ENCODE measurements at regions not wholly inside any gene's neighbourhood (a gene's known extent, or its start where the extent isn't known, plus 50 kb on each side); places are given as distances from the start of the nearest gene placed in this dataset.

DNA sequence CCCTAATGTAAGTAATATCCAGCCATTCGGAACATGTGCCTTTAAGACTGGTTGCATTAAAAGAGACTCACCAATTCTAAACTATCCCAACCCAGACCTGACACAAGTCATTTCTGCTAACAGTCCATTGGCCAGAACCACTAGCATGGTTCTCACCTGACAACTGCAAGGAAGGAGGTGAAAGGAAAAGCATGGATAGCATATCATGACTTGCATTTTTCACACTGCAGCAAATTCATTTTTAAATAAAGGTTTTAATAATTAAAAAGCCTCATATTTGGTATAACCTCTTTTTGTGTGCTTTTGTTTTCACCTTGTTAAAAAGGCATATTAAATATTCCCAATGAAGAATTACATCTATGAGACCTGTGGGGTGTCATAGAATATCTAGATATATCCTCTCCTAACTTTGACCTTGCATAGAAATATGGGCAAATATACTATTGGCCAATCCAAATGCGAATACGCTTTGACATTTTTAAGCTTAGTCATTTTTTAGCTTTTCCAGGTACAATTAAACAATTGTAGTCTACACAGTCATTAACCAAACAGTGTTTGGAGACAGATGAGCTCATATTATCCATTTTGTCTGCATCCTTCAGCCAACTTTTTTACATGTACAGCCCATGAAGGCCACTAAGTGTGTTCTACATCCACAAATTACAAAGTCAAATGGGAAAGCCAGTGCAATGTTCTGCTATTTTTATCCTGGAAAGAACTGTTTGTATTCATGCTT, 295.3 kb downstream of the PDGFC start:
- Histone ChIP-seq H3K4me1 (ENCODE audit: control insufficient read depth, insufficient read depth, low read length) (no peaks in the 10 kb centered on the region), H3K27ac (ENCODE audit: low read length) (no peak overlapping the region), H3K4me3 (ENCODE audit: low read length) (no peak overlapping the region), H3K27me3 (ENCODE audit: control insufficient read depth, insufficient read depth) (no peaks in the 10 kb centered on the region), H3K9me3 (ENCODE audit: control insufficient read depth, low read length) (no peaks in the 10 kb centered on the region)
- DNase-seq (no peak), ATAC-seq (no peak)
- intact Hi-C loops (cut with DNase I) = no loop called here
- WGBS = 96% methylated on average over 3 of the region's 3 CpGs

DNA sequence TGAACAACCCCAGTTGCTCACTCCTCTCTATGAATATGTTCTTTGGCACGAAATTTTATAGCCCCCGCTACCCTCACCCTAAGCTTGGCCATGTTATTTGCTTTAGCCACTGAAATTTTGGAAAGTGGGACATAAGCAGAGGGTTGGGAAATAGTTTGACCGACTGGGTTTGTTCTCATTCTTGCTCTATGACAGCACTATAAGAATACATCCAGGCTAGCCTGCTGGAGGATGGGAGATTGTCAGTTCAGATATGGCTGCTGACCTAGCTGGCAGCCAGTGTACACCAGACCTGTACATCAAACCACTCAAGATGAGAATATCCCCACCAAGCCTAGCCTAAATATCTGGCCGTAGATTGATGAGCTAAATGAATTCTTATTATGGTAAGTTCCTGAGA, 298.1 kb downstream of the PDGFC start:
- intact Hi-C loops (cut with DNase I) = no loop called here
- no peak for DNase-seq
- no peaks in the 10 kb centered on the region for H3K4me1 ChIP-seq (ENCODE audit: control insufficient read depth, insufficient read depth, low read length)
- H3K27me3 ChIP-seq (ENCODE audit: control insufficient read depth, insufficient read depth) = no peaks in the 10 kb centered on the region
- no peaks in the 10 kb centered on the region for H3K9me3 ChIP-seq (ENCODE audit: control insufficient read depth, low read length)
- no peak overlapping the region for H3K4me3 ChIP-seq (ENCODE audit: low read length)
- H3K27ac ChIP-seq (ENCODE audit: low read length) = no peak overlapping the region
- WGBS = 73% methylated on average over 4 of the region's 4 CpGs
- no peak for ATAC-seq

DNA sequence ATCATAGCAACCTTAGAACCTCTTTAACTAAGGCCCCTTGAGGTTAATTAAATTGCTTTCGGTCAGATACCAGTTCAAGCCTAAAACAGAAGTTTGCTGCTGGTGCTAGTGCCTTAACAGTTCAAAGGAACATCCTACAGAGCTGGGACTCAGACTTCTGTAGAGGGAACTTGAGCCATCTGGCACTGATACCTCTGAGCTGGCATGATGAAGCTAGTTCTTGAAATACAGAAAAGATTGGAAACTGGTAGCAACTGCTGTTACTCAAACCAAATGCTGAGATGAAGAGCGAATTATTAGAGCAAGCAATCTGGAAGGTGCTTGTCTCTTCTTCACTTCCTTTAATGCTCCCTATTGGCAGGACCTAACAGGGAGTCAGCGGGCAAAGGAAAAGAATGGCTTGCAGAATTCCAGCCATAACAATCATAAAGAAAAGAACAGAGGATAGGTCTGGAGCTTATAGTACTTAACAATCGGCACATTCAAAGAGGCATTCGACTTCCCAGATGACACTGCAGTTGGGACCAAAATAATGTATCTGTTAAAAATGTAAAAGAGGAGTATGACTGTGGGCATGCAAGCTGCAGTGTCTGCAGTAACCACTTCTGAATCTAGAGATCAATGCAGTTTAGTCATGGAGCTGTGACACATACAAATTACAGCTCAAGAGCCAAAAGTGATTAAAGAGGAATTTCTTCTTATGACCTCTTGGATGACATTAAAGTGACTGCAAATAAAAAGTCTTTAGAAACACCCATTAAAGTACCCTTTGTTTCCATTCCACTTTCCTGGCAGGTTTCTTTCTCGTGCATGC, 298.9 kb downstream of the PDGFC start:
- intact Hi-C loops (cut with DNase I) = no loop called here
- H3K4me3 ChIP-seq (ENCODE audit: low read length) = no peak overlapping the region
- DNase-seq (no peak), ATAC-seq (no peak)
- no peaks in the 10 kb centered on the region for H3K27me3 ChIP-seq (ENCODE audit: control insufficient read depth, insufficient read depth)
- no peaks in the 10 kb centered on the region for H3K9me3 ChIP-seq (ENCODE audit: control insufficient read depth, low read length)
- no peaks in the 10 kb centered on the region for H3K4me1 ChIP-seq (ENCODE audit: control insufficient read depth, insufficient read depth, low read length)
- WGBS = 51% methylated on average over 6 of the region's 6 CpGs
- H3K27ac ChIP-seq (ENCODE audit: low read length) = no peak overlapping the region

DNA sequence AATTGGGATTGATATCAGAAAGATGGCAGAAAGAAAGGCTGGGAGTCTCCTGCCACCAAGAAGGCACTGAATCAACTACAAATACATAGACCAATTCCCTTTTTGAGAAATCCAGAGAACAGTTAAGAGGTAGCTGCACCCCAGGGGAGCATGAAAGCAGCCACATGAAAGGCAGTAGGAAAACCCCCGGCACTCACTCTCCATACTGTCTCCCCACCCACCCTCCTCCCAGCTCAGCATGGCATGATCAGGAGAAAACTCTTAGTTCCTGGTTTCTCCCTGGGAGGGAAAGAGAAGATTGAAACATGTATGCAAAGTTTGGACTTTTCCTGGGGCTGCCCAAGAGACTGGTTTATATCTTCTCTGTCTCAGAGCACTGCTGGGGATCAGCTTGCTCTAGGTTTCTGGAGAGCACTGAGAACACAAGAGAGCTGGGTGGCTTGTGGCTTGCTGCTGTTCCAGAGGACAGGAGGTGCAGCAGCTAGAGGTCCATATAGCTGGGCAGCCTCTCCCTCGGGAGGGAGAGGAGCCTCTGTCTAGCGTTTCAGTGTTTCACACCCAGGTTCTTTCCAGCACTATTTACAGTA, 305.7 kb downstream of the PDGFC start:
- ATAC-seq = no peak
- WGBS = 69% methylated on average over 3 of the region's 3 CpGs
- no peaks in the 10 kb centered on the region for H3K9me3 ChIP-seq (ENCODE audit: control insufficient read depth, low read length)
- intact Hi-C loops (cut with DNase I) = no loop called here
- no peaks in the 10 kb centered on the region for H3K4me1 ChIP-seq (ENCODE audit: control insufficient read depth, insufficient read depth, low read length)
- no peaks in the 10 kb centered on the region for H3K27me3 ChIP-seq (ENCODE audit: control insufficient read depth, insufficient read depth)
- no peak overlapping the region for H3K27ac ChIP-seq (ENCODE audit: low read length)
- no peak overlapping the region for H3K4me3 ChIP-seq (ENCODE audit: low read length)
- DNase-seq = no peak

DNA sequence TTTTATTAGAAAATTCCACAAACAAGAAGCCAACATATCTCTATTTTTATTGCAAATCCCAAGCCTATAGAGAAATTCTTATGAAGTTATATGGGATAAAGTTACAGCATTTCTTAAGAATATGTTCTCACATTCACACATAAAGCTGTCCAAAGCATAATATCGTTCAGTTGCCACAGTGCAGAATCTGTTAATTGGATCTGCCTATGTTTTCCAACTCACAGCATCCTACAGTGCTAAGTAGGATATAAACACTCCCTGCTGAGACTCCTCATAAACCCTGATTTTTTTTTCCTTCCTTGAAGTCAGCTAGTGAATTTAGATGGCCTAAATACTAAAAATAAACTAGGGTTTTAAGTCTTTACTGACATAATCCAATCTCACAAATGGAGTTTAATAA, 307.9 kb downstream of the PDGFC start:
- ATAC-seq = no peak
- Histone ChIP-seq H3K4me1 (ENCODE audit: control insufficient read depth, insufficient read depth, low read length) (no peaks in the 10 kb centered on the region), H3K27me3 (ENCODE audit: control insufficient read depth, insufficient read depth) (no peaks in the 10 kb centered on the region), H3K4me3 (ENCODE audit: low read length) (no peak overlapping the region), H3K27ac (ENCODE audit: low read length) (no peak overlapping the region), H3K9me3 (ENCODE audit: control insufficient read depth, low read length) (no peaks in the 10 kb centered on the region)
- no peak for DNase-seq
- WGBS = 42% methylated on average over 1 of the region's 1 CpG
- intact Hi-C loops (cut with DNase I) = no loop called here

DNA sequence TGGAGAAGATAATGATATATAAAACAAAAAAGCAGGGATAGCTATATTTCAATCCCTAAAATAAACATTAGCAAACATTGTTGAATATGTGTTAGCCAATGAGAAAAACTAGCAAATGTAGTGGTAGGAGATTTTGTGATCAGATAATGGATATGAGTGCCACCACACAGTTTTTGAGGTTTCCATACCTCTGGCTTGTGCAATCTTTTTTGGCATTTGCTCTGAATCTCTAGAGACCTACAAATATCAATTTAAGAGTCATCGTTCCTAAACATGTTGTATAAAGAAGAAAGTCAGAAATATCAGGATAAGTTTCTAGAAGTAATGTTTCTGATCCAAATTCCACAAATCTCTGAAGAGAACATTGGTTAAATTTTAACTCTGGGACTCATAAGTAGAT, 308.7 kb downstream of the PDGFC start:
- H3K27ac ChIP-seq (ENCODE audit: low read length) = no peak overlapping the region
- 66% methylated on average over 1 of the region's 1 CpG for WGBS
- H3K27me3 ChIP-seq (ENCODE audit: control insufficient read depth, insufficient read depth) = no peaks in the 10 kb centered on the region
- no peak overlapping the region for H3K4me3 ChIP-seq (ENCODE audit: low read length)
- no peaks in the 10 kb centered on the region for H3K9me3 ChIP-seq (ENCODE audit: control insufficient read depth, low read length)
- intact Hi-C loops (cut with DNase I) = no loop called here
- DNase-seq = no peak
- no peaks in the 10 kb centered on the region for H3K4me1 ChIP-seq (ENCODE audit: control insufficient read depth, insufficient read depth, low read length)
- no peak for ATAC-seq

DNA sequence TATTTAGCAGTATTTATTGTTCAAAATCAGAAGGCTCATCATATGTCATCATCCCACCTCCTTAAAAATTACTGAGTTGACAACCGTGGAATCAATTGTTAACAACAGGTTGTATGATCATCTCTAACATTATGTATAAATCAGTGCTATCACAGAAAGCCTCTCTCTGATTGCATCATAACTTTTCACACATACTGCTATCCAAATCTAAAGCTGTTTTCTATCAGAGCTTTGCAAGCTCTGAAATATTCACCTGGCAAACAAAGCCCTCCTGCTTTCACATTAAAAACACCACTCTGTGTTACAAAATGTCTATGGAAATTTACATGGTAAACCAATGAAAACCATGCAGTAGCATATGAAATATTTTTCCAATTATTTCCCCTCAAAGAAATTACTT, 310.0 kb downstream of the PDGFC start:
- Histone ChIP-seq H3K27ac (ENCODE audit: low read length) (no peak overlapping the region), H3K4me3 (ENCODE audit: low read length) (no peak overlapping the region), H3K9me3 (ENCODE audit: control insufficient read depth, low read length) (no peaks in the 10 kb centered on the region), H3K4me1 (ENCODE audit: control insufficient read depth, insufficient read depth, low read length) (no peaks in the 10 kb centered on the region), H3K27me3 (ENCODE audit: control insufficient read depth, insufficient read depth) (no peaks in the 10 kb centered on the region)
- DNase-seq (no peak), ATAC-seq (no peak)
- intact Hi-C loops (cut with DNase I) = no loop called here
- WGBS = 81% methylated on average over 1 of the region's 1 CpG

DNA sequence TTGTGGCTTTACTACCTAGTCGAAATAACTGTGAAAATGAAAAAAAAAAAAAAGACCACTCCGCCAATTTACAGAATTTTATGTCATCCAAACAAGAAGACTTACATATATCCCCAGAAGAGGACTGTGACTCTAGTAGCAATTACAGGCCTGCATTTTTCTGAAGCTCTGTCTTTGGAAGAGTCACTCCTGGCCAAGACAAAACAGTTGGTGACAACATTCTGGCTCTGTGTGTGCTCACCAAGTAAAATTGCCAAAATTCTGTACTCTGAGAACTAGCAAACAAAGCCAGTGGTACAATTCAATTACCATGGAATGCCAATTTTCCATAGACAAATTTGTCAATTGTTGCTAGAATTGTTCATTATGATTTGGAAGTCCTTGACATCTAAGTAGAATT, 311.1 kb downstream of the PDGFC start:
- H3K27me3 ChIP-seq (ENCODE audit: control insufficient read depth, insufficient read depth) = no peaks in the 10 kb centered on the region
- H3K9me3 ChIP-seq (ENCODE audit: control insufficient read depth, low read length) = no peaks in the 10 kb centered on the region
- intact Hi-C loops (cut with DNase I) = no loop called here
- H3K4me3 ChIP-seq (ENCODE audit: low read length) = no peak overlapping the region
- no peak for DNase-seq
- H3K27ac ChIP-seq (ENCODE audit: low read length) = no peak overlapping the region
- no peaks in the 10 kb centered on the region for H3K4me1 ChIP-seq (ENCODE audit: control insufficient read depth, insufficient read depth, low read length)
- no peak for ATAC-seq
- WGBS = 74% methylated on average over 2 of the region's 2 CpGs

DNA sequence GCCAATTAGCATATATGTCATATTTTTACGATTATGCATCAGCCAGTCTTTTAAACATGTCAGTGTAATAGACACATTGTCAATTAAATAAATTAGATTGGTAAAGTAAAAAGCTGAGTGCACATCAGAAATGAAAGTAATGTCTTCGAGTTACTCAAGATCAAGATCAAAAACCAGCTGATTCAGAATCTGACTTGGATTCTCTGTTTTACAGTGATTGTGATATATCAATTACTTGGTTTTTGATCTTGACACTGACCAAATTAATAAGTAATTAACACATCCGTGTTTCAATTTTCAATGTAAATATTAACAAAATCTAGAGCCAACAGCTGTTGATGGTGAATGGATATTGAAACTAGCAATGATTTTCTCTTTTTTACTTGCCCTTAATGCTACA, 311.6 kb downstream of the PDGFC start:
- Histone ChIP-seq H3K9me3 (ENCODE audit: control insufficient read depth, low read length) (no peaks in the 10 kb centered on the region), H3K4me3 (ENCODE audit: low read length) (no peak overlapping the region), H3K4me1 (ENCODE audit: control insufficient read depth, insufficient read depth, low read length) (no peaks in the 10 kb centered on the region), H3K27ac (ENCODE audit: low read length) (no peak overlapping the region), H3K27me3 (ENCODE audit: control insufficient read depth, insufficient read depth) (no peaks in the 10 kb centered on the region)
- 83% methylated on average over 3 of the region's 3 CpGs for WGBS
- ATAC-seq (no peak), DNase-seq (no peak)
- intact Hi-C loops (cut with DNase I) = no loop called here

DNA sequence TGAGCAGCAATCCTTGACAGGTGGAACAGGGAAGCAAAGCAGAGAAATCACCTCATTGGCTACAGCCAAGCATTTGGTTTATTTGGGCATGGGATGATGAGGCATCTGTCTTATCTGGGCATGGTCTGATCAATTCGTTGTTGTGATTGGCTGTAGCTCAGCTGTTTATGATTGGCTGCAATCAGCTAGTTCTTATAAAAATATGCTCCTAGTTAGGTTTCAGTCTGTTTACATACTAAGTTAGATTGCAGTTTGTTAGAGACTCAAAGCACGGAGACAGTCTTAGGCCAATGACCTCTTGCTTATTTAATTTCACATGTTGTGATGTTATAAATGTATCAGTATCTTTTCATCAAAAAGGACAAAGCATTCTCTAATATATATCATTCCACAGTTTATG, 312.0 kb downstream of the PDGFC start:
- no peaks in the 10 kb centered on the region for H3K4me1 ChIP-seq (ENCODE audit: control insufficient read depth, insufficient read depth, low read length)
- no peak overlapping the region for H3K27ac ChIP-seq (ENCODE audit: low read length)
- intact Hi-C loops (cut with DNase I) = no loop called here
- WGBS = 69% methylated on average over 2 of the region's 2 CpGs
- H3K27me3 ChIP-seq (ENCODE audit: control insufficient read depth, insufficient read depth) = no peaks in the 10 kb centered on the region
- ATAC-seq = no peak
- H3K9me3 ChIP-seq (ENCODE audit: control insufficient read depth, low read length) = no peaks in the 10 kb centered on the region
- no peak overlapping the region for H3K4me3 ChIP-seq (ENCODE audit: low read length)
- no peak for DNase-seq

DNA sequence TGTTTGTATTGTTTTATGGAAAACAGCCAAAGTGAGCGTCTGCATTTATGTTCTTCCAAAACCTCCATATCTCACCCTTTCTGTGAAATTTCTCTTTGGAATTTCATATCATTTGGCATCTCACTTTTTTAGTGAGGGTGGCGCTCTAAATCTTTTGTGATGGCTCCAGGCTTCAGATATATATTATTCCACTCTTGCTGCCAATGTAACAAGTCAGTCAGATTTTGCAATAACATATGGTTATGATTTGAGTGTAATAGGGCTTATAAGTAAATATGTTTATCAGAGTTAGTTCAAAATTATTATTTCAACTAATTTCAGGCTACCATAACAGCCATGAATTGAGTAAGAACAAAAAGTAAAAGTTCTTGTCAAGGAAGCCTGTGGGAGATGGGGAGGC, 314.7 kb downstream of the PDGFC start:
- H3K27me3 ChIP-seq (ENCODE audit: control insufficient read depth, insufficient read depth) = no peaks in the 10 kb centered on the region
- no peaks in the 10 kb centered on the region for H3K9me3 ChIP-seq (ENCODE audit: control insufficient read depth, low read length)
- H3K27ac ChIP-seq (ENCODE audit: low read length) = no peak overlapping the region
- intact Hi-C loops (cut with DNase I) = no loop called here
- H3K4me1 ChIP-seq (ENCODE audit: control insufficient read depth, insufficient read depth, low read length) = no peaks in the 10 kb centered on the region
- DNase-seq = no peak
- WGBS = 69% methylated on average over 2 of the region's 2 CpGs
- no peak for ATAC-seq
- no peak overlapping the region for H3K4me3 ChIP-seq (ENCODE audit: low read length)

Measured in right cardiac atrium (tissue), 5 donors.